H1 (cell line): ENCODE measurements at regions not wholly inside any gene's neighbourhood (a gene's known extent, or its start where the extent isn't known, plus 50 kb on each side); places are given as distances from the start of the nearest gene placed in this dataset.

Source experiments
- CTCF ChIA-PET: fragments of 300-600 bp; sonication (Branson Sonifier 250); formaldehyde crosslinking; loops from one replicate; lab custom pipeline; 2021; ENCODE audit not compliant: partially characterized antibody; lab: Charles Lee
- POLR2A ChIA-PET: fragments of 300-600 bp; sonication (Branson Sonifier 250); formaldehyde crosslinking; loops from one replicate; lab custom pipeline; 2021; ENCODE audit warnings: inconsistent platforms; ENCODE audit not compliant: partially characterized antibody; lab: Charles Lee
- DNase-seq, 2 experiments: peaks; one replicate each; pipeline versions ENCODE4 v3.0.0 to v3.0.0-alpha.2; 2010 to 2022; ENCODE audit warnings: low spot score in 2 of 2, low read depth in 1 of 2, mixed read lengths in 1 of 2
- FAIRE-seq: peaks from 2 replicates; lab custom pipeline; 2011; peaks lifted over from hg19 to GRCh38; lab: Jason Lieb, UNC
- H2AFZ ChIP-seq: 2 replicates; pipeline ENCODE4 v1.8.1; 2012; ENCODE audit warnings: low read length, inconsistent platforms
- H2AK5ac ChIP-seq: 2 replicates; pipeline ENCODE4 v1.6.1; 2013; ENCODE audit warnings: low read depth, low read length
- H2BK120ac ChIP-seq: replicated peaks from 2 replicates; pipeline ENCODE3; 2013; ENCODE audit warnings: low read depth, low read length, inconsistent platforms
- H2BK12ac ChIP-seq: 2 replicates; pipeline ENCODE4 v1.6.1; 2013; ENCODE audit warnings: low read depth, low read length
- H2BK15ac ChIP-seq: 2 replicates; pipeline ENCODE4 v1.6.1; 2013; ENCODE audit warnings: low read length
- H2BK20ac ChIP-seq: 2 replicates; pipeline ENCODE4 v1.6.1; 2013; ENCODE audit warnings: low read length
- H2BK5ac ChIP-seq: 2 replicates; pipeline ENCODE4 v1.6.1; 2013; ENCODE audit warnings: low read depth, low read length
- H3K14ac ChIP-seq: 2 replicates; pipeline ENCODE4 v1.6.1; 2013; ENCODE audit warnings: inconsistent platforms; ENCODE audit not compliant: insufficient read length
- H3K18ac ChIP-seq: 2 replicates; pipeline ENCODE4 v1.6.1; 2013; ENCODE audit warnings: low read length; ENCODE audit errors: extremely low read depth
- H3K23ac ChIP-seq: 2 replicates; pipeline ENCODE4 v1.6.1; 2013; ENCODE audit warnings: inconsistent platforms; ENCODE audit not compliant: insufficient read length
- H3K23me2 ChIP-seq: 2 replicates; pipeline ENCODE4 v1.6.1; 2013; ENCODE audit warnings: low read depth, low read length
- H3K27ac ChIP-seq: 2 replicates; pipeline ENCODE4 v1.6.1; 2011; ENCODE audit warnings: low read depth, low read length, inconsistent platforms
- H3K27me3 ChIP-seq, 4 experiments: replicated peaks in 1 of 4; 1 replicate in 1 of 4; 2 replicates in 3 of 4; pipeline versions ENCODE4 v1.6.1 to v1.8.1; 2011 to 2013; ENCODE audit warnings: low read length in 3 of 4, mild to moderate bottlenecking in 3 of 4, inconsistent platforms in 2 of 4, mixed read lengths in 2 of 4, moderate library complexity in 1 of 4; ENCODE audit not compliant: control insufficient read depth in 3 of 4, insufficient read depth in 3 of 4; ENCODE audit errors: extremely low read depth in 1 of 4
- H3K36me3 ChIP-seq, 4 experiments: 2 replicates each; pipeline versions ENCODE4 v1.6.1 to v1.8.1; 2011 to 2013; ENCODE audit warnings: mild to moderate bottlenecking in 4 of 4, low read length in 3 of 4, moderate library complexity in 2 of 4, control low read depth in 1 of 4, inconsistent platforms in 1 of 4; ENCODE audit not compliant: insufficient read depth in 4 of 4, control insufficient read depth in 2 of 4
- H3K4ac ChIP-seq: replicated peaks from 2 replicates; pipeline ENCODE3; 2013; ENCODE audit warnings: low read length, low read depth, mixed read lengths, inconsistent platforms; ENCODE audit not compliant: insufficient read length
- H3K4me1 ChIP-seq, 4 experiments: replicated peaks in 1 of 4; 1 replicate in 1 of 4; 2 replicates in 3 of 4; pipeline versions ENCODE4 v1.6.1 to v1.8.1; 2011 to 2013; ENCODE audit warnings: low read length in 3 of 4, inconsistent platforms in 2 of 4, mixed read lengths in 1 of 4; ENCODE audit not compliant: insufficient read depth in 4 of 4, control insufficient read depth in 3 of 4
- H3K4me2 ChIP-seq, 2 experiments: 2 replicates each; pipeline versions ENCODE4 v1.6.1 to v1.8.1; 2011 to 2013; ENCODE audit warnings: low read depth in 2 of 2, low read length in 2 of 2, control low read depth in 1 of 2, inconsistent platforms in 1 of 2, mild to moderate bottlenecking in 1 of 2; ENCODE audit not compliant: insufficient read depth in 1 of 2
- H3K4me3 ChIP-seq, 4 experiments: fragments of 200-600, 300-600 bp in 1 of 4; sonication (generic), shearing (Covaris generic), sonication (Bioruptor Twin) in 1 of 4; 2 replicates each; pipeline versions ENCODE4 v1.5.1 to v1.8.1; 2011 to 2016; ENCODE audit warnings: low read length in 4 of 4, low read depth in 3 of 4, control low read depth in 2 of 4, inconsistent platforms in 2 of 4, mild to moderate bottlenecking in 2 of 4, mixed read lengths in 1 of 4, moderate library complexity in 1 of 4; ENCODE audit not compliant: insufficient read depth in 2 of 4; ENCODE audit errors: extremely low read depth in 1 of 4
- H3K56ac ChIP-seq: replicated peaks from 2 replicates; pipeline ENCODE3; 2013; ENCODE audit warnings: low read depth, mild to moderate bottlenecking, mixed read lengths, low read length, inconsistent platforms; ENCODE audit not compliant: insufficient read length
- H3K79me1 ChIP-seq: 2 replicates; pipeline ENCODE4 v1.6.1; 2013; ENCODE audit warnings: low read depth, low read length, control low read depth
- H3K79me2 ChIP-seq, 2 experiments: 2 replicates each; pipeline versions ENCODE4 v1.6.1 to v1.8.1; 2012 to 2013; ENCODE audit warnings: low read length in 2 of 2, mild to moderate bottlenecking in 2 of 2, inconsistent platforms in 1 of 2; ENCODE audit not compliant: insufficient read depth in 2 of 2, control insufficient read depth in 1 of 2
- H3K9ac ChIP-seq, 4 experiments: replicated peaks in 1 of 4; 1 replicate in 1 of 4; 2 replicates in 3 of 4; pipeline versions ENCODE4 v1.6.1 to v1.8.1; 2011 to 2013; ENCODE audit warnings: low read depth in 3 of 4, low read length in 3 of 4, control low read depth in 2 of 4, mild to moderate bottlenecking in 2 of 4, moderate library complexity in 2 of 4, inconsistent platforms in 1 of 4; ENCODE audit errors: extremely low read depth in 1 of 4
- H3K9me3 ChIP-seq, 2 experiments: 2 replicates each; pipeline versions ENCODE4 v1.6.1 to v1.8.1; 2012 to 2013; ENCODE audit warnings: mild to moderate bottlenecking in 2 of 2, moderate library complexity in 2 of 2, control low read depth in 1 of 2, inconsistent platforms in 1 of 2, low read depth in 1 of 2, low read length in 1 of 2, mixed read lengths in 1 of 2; ENCODE audit not compliant: insufficient read depth in 2 of 2
- H4K20me1 ChIP-seq, 2 experiments: replicated peaks in 1 of 2; 2 replicates each; pipeline versions ENCODE3 to v1.8.1; 2011 to 2013; ENCODE audit warnings: inconsistent platforms in 2 of 2, low read length in 2 of 2, mild to moderate bottlenecking in 1 of 2; ENCODE audit not compliant: insufficient read depth in 2 of 2, control insufficient read depth in 1 of 2
- H4K5ac ChIP-seq: 2 replicates; pipeline ENCODE4 v1.6.1; 2013; ENCODE audit warnings: low read length, low read depth, mixed read lengths, inconsistent platforms; ENCODE audit not compliant: insufficient read length
- H4K8ac ChIP-seq: 2 replicates; pipeline ENCODE4 v1.8.0; 2013; ENCODE audit warnings: mild to moderate bottlenecking, moderate library complexity, low read length, inconsistent platforms; ENCODE audit not compliant: insufficient read depth; ENCODE audit errors: extremely low read depth
- H4K91ac ChIP-seq: replicated peaks from 2 replicates; pipeline ENCODE3; 2013; ENCODE audit warnings: low read length, mixed read lengths, inconsistent platforms; ENCODE audit not compliant: insufficient read length
- BCL11A ChIP-seq, 2 experiments: IDR thresholded peaks; one replicate each; pipeline ENCODE4 v1.6.1; 2011; ENCODE audit warnings: low read depth in 2 of 2, low read length in 2 of 2, mild to moderate bottlenecking in 2 of 2
- CBX8 ChIP-seq: fragments of 300-800, 300-1000 bp; sonication (generic); IDR thresholded peaks from 2 replicates; pipeline ENCODE4 v1.7.1; 2016; ENCODE audit warnings: low read depth, low read length, borderline replicate concordance
- CHD2 ChIP-seq: IDR thresholded peaks from 2 replicates; pipeline ENCODE4 v1.6.1; 2012; ENCODE audit warnings: low read length, improper control_type of control experiment
- POLR2A ChIP-seq, 2 experiments: IDR thresholded peaks; 1 replicate in 1 of 2; 2 replicates in 1 of 2; pipeline ENCODE4 v1.6.1; 2011; ENCODE audit warnings: low read depth in 2 of 2, low read length in 2 of 2, mild to moderate bottlenecking in 2 of 2; ENCODE audit errors: control extremely low read depth in 1 of 2
- RFX5 ChIP-seq: IDR thresholded peaks from 2 replicates; pipeline ENCODE4 v1.6.1; 2011; ENCODE audit warnings: low read depth, low read length, improper control_type of control experiment, borderline replicate concordance
- SIRT6 ChIP-seq: IDR thresholded peaks from one replicate; pipeline ENCODE4 v1.7.1; 2012; ENCODE audit warnings: low read length, inconsistent platforms
- SRF ChIP-seq: IDR thresholded peaks from 2 replicates; pipeline ENCODE4 v1.6.1; 2011; ENCODE audit warnings: mild to moderate bottlenecking, low read depth, low read length, moderate library complexity
- WGBS, 2 experiments: shearing (Covaris generic) in 1 of 2; methylation state at CpG; one replicate each; pipeline versions ENCODE4 v1.1.6 to v1.1.7; 2013 to 2015; ENCODE audit warnings: low lambda C conversion rate in 2 of 2, mixed read lengths in 2 of 2, inconsistent platforms in 1 of 2, low coverage in 1 of 2, missing lambda C conversion rate in 1 of 2; ENCODE audit not compliant: insufficient replicate concordance in 2 of 2, insufficient coverage in 1 of 2, insufficient read length in 1 of 2; ENCODE audit errors: extremely low coverage in 1 of 2, missing lambda C conversion rate in 1 of 2; 5-methylcytosine and 5-hydroxymethylcytosine counted together

GRCh38 chr4:36568575-36568974 lies 287.2 kb downstream of the DTHD1 start:
- no peak overlapping the region for H3K23ac ChIP-seq
- no peak overlapping the region for H3K18ac ChIP-seq
- H2BK5ac ChIP-seq = no peak overlapping the region
- no peaks in the 10 kb centered on the region for H3K79me2 ChIP-seq
- H3K36me3 ChIP-seq = no peaks in the 10 kb centered on the region
- ChIA-PET POLR2A (no interaction called here), CTCF (no interaction called here)
- no peak overlapping the region for H4K91ac ChIP-seq
- H2BK20ac ChIP-seq = no peak overlapping the region
- H2BK12ac ChIP-seq = no peak overlapping the region
- H3K14ac ChIP-seq = no peak overlapping the region
- no peak overlapping the region for H3K4ac ChIP-seq
- H3K23me2 ChIP-seq = no peaks in the 10 kb centered on the region
- H3K27ac ChIP-seq = no peak overlapping the region
- H2BK120ac ChIP-seq = no peak overlapping the region
- no peak overlapping the region for H2AK5ac ChIP-seq
- H3K4me1 ChIP-seq = no peaks in the 10 kb centered on the region
- no peaks in the 10 kb centered on the region for H4K20me1 ChIP-seq
- H2BK15ac ChIP-seq = no peak overlapping the region
- whole genome bisulfite sequencing, 2 experiments = 66% methylated on average over 3 of the region's 3 CpGs; no CpG with 5 or more reads in 1 of the 2 experiments
- no peak overlapping the region for H4K5ac ChIP-seq
- no peak overlapping the region for H2AFZ ChIP-seq
- H3K9ac ChIP-seq = no peak overlapping the region
- DNase-seq = no peak
- H3K9me3 ChIP-seq = no peaks in the 10 kb centered on the region
- no peak overlapping the region for H3K56ac ChIP-seq
- H3K27me3 ChIP-seq = no peaks in the 10 kb centered on the region
- FAIRE-seq = no peak
- peak overlapping the region; percentile 57 for H4K8ac ChIP-seq
- H3K79me1 ChIP-seq = no peaks in the 10 kb centered on the region
- no peak overlapping the region for H3K4me3 ChIP-seq
- H3K4me2 ChIP-seq = no peak overlapping the region
- TF ChIP-seq POLR2A (IDR thresholded peaks at IDR 0.05; ENCODE audit: control extremely low read depth in 1 of 2, low read depth in 2 of 2, low read length in 2 of 2) (no peak), SRF (no peak), BCL11A (IDR thresholded peaks at IDR 0.05; ENCODE audit: low read depth in 2 of 2, low read length in 2 of 2) (no peak), CBX8 (no peak), SIRT6 (no peak), RFX5 (no peak), CHD2 (no peak)
